HG03159 (cell line): ENCODE measurements at regions not wholly inside any gene's neighbourhood (a gene's known extent, or its start where the extent isn't known, plus 50 kb on each side); places are given as distances from the start of the nearest gene placed in this dataset.
"Not testable (repeated sequence)": the region's sequence is repeated elsewhere in the genome, so short reads cannot be mapped to it uniquely, and the experiment has no call there.

Experiments used
- ATAC-seq: cut with Tn5 transposase; IDR thresholded peaks from one replicate; pipeline ENCODE4 v1.9.1; 2021; ENCODE audit warnings: mild to moderate bottlenecking, moderate library complexity; ENCODE audit not compliant: unreplicated experiment

- ATAC-seq: no peak
Measured at GRCh38 chr3:98702166-98702565, 61.0 kb upstream of the ST3GAL6 start.

DNA sequence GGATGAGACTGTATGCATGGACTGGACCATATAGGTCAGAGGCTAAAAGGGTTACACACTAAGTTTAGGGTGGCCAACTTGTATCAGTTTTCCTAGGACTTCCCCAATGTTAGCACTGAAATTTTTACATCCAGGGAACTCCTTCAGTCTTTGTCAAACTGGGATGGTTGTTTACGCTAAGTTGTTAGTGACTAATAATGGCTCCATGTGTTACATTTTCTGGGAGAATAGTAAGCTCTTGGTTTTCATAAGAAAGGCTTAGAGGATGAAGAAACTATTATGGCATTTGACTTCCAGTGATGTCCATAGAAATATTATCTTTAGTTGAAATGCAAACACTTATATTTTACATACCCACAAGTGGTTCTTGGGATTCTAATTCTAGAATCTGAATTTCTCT lies 57.9 kb upstream of the ST3GAL6 start:
- no peak for ATAC-seq

- ATAC-seq: no peak
Measured at GRCh38 chr3:98705694-98706093, 57.4 kb upstream of the ST3GAL6 start.

- ATAC-seq: not testable (repeated sequence)
Measured at GRCh38 chr3:98708681-98709080, 54.5 kb upstream of the ST3GAL6 start.

DNA sequence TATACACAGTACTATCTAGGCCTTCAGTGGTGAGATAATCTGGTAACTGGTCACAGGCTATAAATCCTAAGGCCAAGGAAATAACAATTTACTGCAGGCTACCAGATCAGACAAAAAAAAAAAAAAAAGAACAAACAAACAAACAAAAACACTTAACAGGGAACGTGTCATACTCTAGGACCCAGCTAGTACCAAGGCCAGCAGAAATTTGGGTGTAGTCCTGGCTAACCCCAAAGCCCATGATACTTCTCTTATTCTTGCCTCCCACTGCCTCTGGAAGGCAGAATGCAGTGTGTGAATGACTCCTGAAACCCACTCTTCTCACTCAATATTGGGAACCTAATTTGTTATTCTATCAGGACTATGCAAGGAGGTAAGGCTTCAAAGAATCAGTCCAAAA lies 53.7 kb upstream of the ST3GAL6 start:
- no peak for ATAC-seq

GRCh38 chr3:98710067-98710659 lies 53.0 kb upstream of the ST3GAL6 start:
- ATAC-seq: no peak

DNA sequence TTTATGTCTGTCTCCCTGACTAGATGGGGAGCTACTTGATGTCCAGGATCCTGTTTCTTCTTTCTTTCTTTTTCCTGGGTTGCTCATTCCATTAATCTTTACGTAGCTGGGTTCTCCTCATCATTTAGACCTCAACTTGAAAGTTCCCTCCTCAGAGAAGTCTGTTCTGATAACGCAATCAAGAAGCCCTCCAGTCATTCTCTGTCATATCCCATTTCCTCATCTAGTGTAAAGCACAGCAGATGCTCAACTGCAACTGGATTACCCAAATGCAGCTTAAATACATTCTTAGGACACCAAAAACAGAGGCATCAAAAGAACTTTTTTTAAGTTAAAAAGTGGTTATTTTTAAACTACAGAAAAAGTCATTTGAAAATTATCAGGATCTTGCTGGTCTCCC lies 51.7 kb upstream of the ST3GAL6 start:
- ATAC-seq: no peak

GRCh38 chr3:98712726-98713125 lies 50.4 kb upstream of the ST3GAL6 start:
- no peak for ATAC-seq

DNA sequence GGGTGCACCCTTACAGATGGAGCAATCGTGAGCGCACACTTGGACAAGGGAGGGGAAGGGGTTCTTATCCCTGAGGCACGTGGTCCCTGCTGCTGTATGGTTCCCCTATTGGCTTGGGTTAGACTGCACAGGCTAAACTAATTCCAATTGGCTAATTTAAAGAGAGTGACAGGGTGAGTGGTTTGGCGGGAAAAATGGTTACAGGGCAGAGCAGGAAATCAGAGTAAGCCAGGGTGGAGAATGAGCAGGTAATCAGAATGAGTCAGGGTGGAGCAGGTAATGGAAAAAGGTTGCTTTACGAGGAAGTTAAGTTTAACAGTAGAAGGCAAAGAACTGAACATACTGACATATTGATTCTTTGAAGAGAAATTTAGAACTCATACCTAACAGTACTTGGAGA lies 49.8 kb upstream of the ST3GAL6 start:
- not testable (repeated sequence) for ATAC-seq
